Stimulated activated memory B cell treated with anti-CD40 and anti-IgM and Interleukin-4, amounts not matched to agents 10 μg/mL and 1 μg/mL and 100 μg/mL, for 72 hours (primary cell): ENCODE measurements at regions not wholly inside any gene's neighbourhood (a gene's known extent, or its start where the extent isn't known, plus 50 kb on each side); places are given as distances from the start of the nearest gene placed in this dataset.
"Not testable (repeated sequence)": the region's sequence is repeated elsewhere in the genome, so short reads cannot be mapped to it uniquely, and the experiment has no call there.

Source experiments
- ATAC-seq: fragments of 150-1000 bp; cut with Tn5 transposase; 2 replicates; pipeline ENCODE4 v1.10.0; 2021
- H3K27ac Mint-ChIP-seq: one replicate; pipeline ENCODE4 v1.8.0; 2022; ENCODE audit warnings: mild to moderate bottlenecking, mixed read lengths
- H3K27me3 Mint-ChIP-seq: one replicate; pipeline ENCODE4 v1.8.0; 2022; ENCODE audit warnings: mixed read lengths
- H3K36me3 Mint-ChIP-seq: one replicate; pipeline ENCODE4 v1.8.0; 2022; ENCODE audit warnings: mixed read lengths
- H3K4me1 Mint-ChIP-seq: one replicate; pipeline ENCODE4 v1.8.0; 2022; ENCODE audit warnings: mixed read lengths
- H3K4me3 Mint-ChIP-seq: one replicate; pipeline ENCODE4 v1.8.0; 2022; ENCODE audit warnings: mild to moderate bottlenecking, moderate library complexity, mixed read lengths
- H3K9me3 Mint-ChIP-seq: one replicate; pipeline ENCODE4 v1.8.0; 2022; ENCODE audit warnings: mixed read lengths

- Mint-ChIP-seq H3K4me1 (no peaks in the 10 kb centered on the region), H3K27me3 (no peaks in the 10 kb centered on the region)
Observed at GRCh38 chr4:126907389-126907788, 725.4 kb upstream of the INTU start.

GRCh38 chr4:126916049-126916625 is 716.6 kb upstream of the INTU start:
- no peak for ATAC-seq
- Mint-ChIP-seq H3K4me1 (no peaks in the 10 kb centered on the region), H3K27ac (no peak overlapping the region), H3K9me3 (peaks cover 2% of the 10 kb centered on the region), H3K27me3 (no peaks in the 10 kb centered on the region), H3K36me3 (no peaks in the 10 kb centered on the region), H3K4me3 (no peak overlapping the region)

More at GRCh38 chr4:126907389-126907788, 725.4 kb upstream of the INTU start:
- Mint-ChIP-seq H3K9me3 (peaks cover 4% of the 10 kb centered on the region), H3K27ac (no peak overlapping the region), H3K4me3 (no peak overlapping the region), H3K36me3 (no peaks in the 10 kb centered on the region)
- ATAC-seq: no peak

DNA sequence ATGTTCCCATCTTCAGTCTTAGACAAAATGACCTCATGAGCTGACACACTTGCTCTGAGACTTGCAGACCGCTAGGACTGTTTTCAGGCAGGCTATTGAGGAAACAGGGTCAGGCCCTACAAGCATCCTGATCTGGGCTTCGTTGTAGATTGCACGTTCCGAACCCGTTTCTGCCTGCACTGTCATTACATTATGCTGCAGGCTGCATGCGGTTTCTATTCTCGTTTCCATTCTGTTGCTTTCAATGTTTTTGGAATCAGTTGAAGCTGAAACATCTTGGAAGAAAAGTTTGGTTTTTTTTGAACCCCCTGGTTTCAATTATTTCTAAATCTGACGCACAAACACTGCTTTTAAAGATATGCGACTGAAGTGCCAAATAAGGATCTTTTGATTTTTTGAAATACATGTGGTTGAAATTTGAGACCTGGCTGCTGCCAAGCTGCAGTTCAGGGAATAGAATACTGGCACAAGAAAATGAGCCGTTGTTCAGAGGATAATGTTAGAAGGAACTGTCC is 716.1 kb upstream of the INTU start:
- H3K27ac Mint-ChIP-seq: no peak overlapping the region

GRCh38 chr4:126922328-126922938 is 710.3 kb upstream of the INTU start:
- not testable (repeated sequence) for H3K36me3 Mint-ChIP-seq, H3K27ac Mint-ChIP-seq, H3K4me1 Mint-ChIP-seq, H3K4me3 Mint-ChIP-seq, ATAC-seq, H3K9me3 Mint-ChIP-seq, H3K27me3 Mint-ChIP-seq

More for the DNA sequence above, 716.1 kb upstream of the INTU start:
- Mint-ChIP-seq H3K36me3 (no peaks in the 10 kb centered on the region), H3K4me3 (no peak overlapping the region), H3K9me3 (peaks cover 2% of the 10 kb centered on the region), H3K4me1 (no peaks in the 10 kb centered on the region), H3K27me3 (no peaks in the 10 kb centered on the region)
- no peak for ATAC-seq

DNA sequence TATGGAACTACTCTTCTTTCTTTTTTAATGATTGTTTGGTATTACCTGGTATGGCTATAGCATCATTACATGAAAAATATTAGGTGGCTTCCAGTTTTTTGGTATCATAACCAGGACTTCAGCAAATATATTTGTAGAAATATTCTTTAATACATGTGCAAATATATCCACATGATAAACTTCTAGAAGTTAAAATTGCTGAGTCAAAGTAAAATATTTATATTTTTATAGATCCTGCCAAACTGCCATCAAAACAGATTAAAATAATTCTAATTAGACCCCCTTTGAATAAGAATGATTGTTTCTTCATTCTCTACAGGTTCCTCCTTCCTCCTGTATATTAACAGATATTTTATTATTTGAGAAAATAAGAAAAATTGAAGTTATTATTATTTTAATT is 708.5 kb upstream of the INTU start:
- Mint-ChIP-seq H3K4me1 (no peaks in the 10 kb centered on the region), H3K36me3 (no peaks in the 10 kb centered on the region), H3K27me3 (no peaks in the 10 kb centered on the region), H3K4me3 (no peak overlapping the region), H3K9me3 (peaks cover 5% of the 10 kb centered on the region), H3K27ac (no peak overlapping the region)
- no peak for ATAC-seq

- H3K36me3 Mint-ChIP-seq, H3K9me3 Mint-ChIP-seq, H3K27ac Mint-ChIP-seq, ATAC-seq, H3K4me3 Mint-ChIP-seq, H3K27me3 Mint-ChIP-seq, H3K4me1 Mint-ChIP-seq: not testable (repeated sequence)
Observed at GRCh38 chr4:126930059-126930458, 702.7 kb upstream of the INTU start.

GRCh38 chr4:126935801-126936200 is 697.0 kb upstream of the INTU start:
- Mint-ChIP-seq H3K36me3 (no peaks in the 10 kb centered on the region), H3K4me3 (no peak overlapping the region), H3K4me1 (no peaks in the 10 kb centered on the region), H3K27ac (no peak overlapping the region), H3K9me3 (no peaks in the 10 kb centered on the region), H3K27me3 (no peaks in the 10 kb centered on the region)
- no peak for ATAC-seq

- no peak for ATAC-seq
- Mint-ChIP-seq H3K36me3 (no peaks in the 10 kb centered on the region), H3K9me3 (no peaks in the 10 kb centered on the region), H3K4me3 (no peak overlapping the region), H3K27ac (no peak overlapping the region), H3K27me3 (no peaks in the 10 kb centered on the region), H3K4me1 (no peaks in the 10 kb centered on the region)
Observed at GRCh38 chr4:126937342-126937741, 695.4 kb upstream of the INTU start.

- ATAC-seq: no peak
- H3K36me3 Mint-ChIP-seq: no peaks in the 10 kb centered on the region
- no peaks in the 10 kb centered on the region for H3K9me3 Mint-ChIP-seq
- no peak overlapping the region for H3K4me3 Mint-ChIP-seq
- H3K27me3 Mint-ChIP-seq: no peaks in the 10 kb centered on the region
- H3K27ac Mint-ChIP-seq: no peak overlapping the region
- H3K4me1 Mint-ChIP-seq: no peaks in the 10 kb centered on the region
Observed at GRCh38 chr4:126937846-126938422, 694.8 kb upstream of the INTU start.

DNA sequence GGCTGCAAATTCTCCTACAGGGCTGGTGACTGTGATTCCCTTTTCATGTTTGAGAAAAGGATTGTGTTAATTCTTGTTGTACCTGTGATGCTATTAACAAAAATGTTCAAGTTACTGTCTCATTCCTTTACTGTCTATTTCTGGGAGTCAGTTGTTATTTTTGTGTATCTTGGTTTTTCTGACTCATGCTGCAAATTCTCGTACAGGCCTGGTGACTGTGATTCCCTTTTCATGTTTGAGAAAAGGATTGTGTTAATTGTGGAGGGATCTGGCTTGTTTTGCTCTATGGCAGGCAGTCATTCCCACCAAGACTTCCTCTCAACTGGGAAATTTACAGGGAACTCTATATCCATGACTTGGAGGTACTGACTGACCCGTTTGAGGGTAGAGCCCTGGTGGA is 693.4 kb upstream of the INTU start:
- ATAC-seq: no peak
- no peaks in the 10 kb centered on the region for H3K36me3 Mint-ChIP-seq
- H3K9me3 Mint-ChIP-seq: no peaks in the 10 kb centered on the region
- H3K4me1 Mint-ChIP-seq: no peaks in the 10 kb centered on the region
- H3K27ac Mint-ChIP-seq: no peak overlapping the region
- no peak overlapping the region for H3K4me3 Mint-ChIP-seq
- H3K27me3 Mint-ChIP-seq: no peaks in the 10 kb centered on the region

- peaks cover 4% of the 10 kb centered on the region for H3K9me3 Mint-ChIP-seq
- no peak for ATAC-seq
- no peaks in the 10 kb centered on the region for H3K36me3 Mint-ChIP-seq
- no peaks in the 10 kb centered on the region for H3K27me3 Mint-ChIP-seq
- H3K27ac Mint-ChIP-seq: no peak overlapping the region
- H3K4me3 Mint-ChIP-seq: no peak overlapping the region
- H3K4me1 Mint-ChIP-seq: no peaks in the 10 kb centered on the region
Observed at GRCh38 chr4:126947536-126947935, 685.2 kb upstream of the INTU start.

DNA sequence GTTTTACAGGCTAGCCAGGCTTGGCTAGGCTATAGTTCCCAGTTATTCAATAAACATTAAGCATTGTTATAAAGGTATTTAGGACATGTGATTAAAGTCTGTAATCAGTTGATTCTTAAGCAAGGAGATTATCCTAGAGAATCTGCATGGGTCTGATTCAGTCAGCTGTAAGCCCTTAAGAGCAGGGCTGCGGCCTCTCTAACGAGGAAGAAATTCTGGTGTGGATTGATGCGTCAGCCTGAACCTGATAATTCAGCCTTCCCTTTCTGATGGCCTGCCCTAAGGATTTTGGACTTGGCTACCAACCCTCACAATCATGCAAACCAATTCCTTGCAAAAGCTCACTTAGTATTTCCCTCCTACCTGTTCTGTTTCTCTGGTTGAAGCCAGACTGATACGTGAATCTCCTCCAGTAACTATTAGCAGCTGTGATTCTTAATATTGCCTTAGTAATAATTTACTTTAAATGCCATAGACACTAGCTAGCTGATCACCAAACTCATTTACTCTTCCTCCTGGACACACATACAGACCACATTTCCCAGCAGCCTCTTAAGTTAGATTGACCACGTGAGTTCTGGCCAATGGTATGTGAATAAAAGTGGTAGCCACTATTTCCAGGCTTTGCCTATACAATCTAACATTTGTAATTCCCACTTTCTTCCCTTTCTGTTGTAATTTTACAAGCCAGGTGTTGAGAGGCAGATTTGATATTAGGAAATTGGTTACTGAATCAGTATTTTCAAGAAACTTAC is 678.0 kb upstream of the INTU start:
- no peak overlapping the region for H3K4me3 Mint-ChIP-seq
- H3K27me3 Mint-ChIP-seq: no peaks in the 10 kb centered on the region
- H3K4me1 Mint-ChIP-seq: no peaks in the 10 kb centered on the region
- no peaks in the 10 kb centered on the region for H3K36me3 Mint-ChIP-seq
- no peak for ATAC-seq
- H3K9me3 Mint-ChIP-seq: peaks cover 4% of the 10 kb centered on the region
- H3K27ac Mint-ChIP-seq: no peak overlapping the region

GRCh38 chr4:126955292-126956183 is 677.2 kb upstream of the INTU start:
- Mint-ChIP-seq H3K4me3 (no peak overlapping the region), H3K36me3 (no peaks in the 10 kb centered on the region), H3K27me3 (no peaks in the 10 kb centered on the region), H3K9me3 (peaks cover 4% of the 10 kb centered on the region), H3K4me1 (no peaks in the 10 kb centered on the region), H3K27ac (no peak overlapping the region)
- ATAC-seq: no peak

- no peak for ATAC-seq
- peaks cover 6% of the 10 kb centered on the region for H3K9me3 Mint-ChIP-seq
- H3K36me3 Mint-ChIP-seq: no peaks in the 10 kb centered on the region
- H3K27me3 Mint-ChIP-seq: no peaks in the 10 kb centered on the region
- H3K27ac Mint-ChIP-seq: no peak overlapping the region
- H3K4me1 Mint-ChIP-seq: no peaks in the 10 kb centered on the region
- no peak overlapping the region for H3K4me3 Mint-ChIP-seq
Observed at GRCh38 chr4:126956184-126956897, 676.4 kb upstream of the INTU start.
